Esophagus (tissue), 2 donors: ENCODE measurements at regions not wholly inside any gene's neighbourhood (a gene's known extent, or its start where the extent isn't known, plus 50 kb on each side); places are given as distances from the start of the nearest gene placed in this dataset.

Experiments used
- H3K27ac ChIP-seq, 2 donors: one replicate each; pipeline ENCODE4 v1.5.1; 2013; ENCODE audit warnings: low read depth in 2 of 2, mild to moderate bottlenecking in 2 of 2, inconsistent platforms in 1 of 2, low read length in 1 of 2, moderate library complexity in 1 of 2
- H3K27me3 ChIP-seq, 2 donors: one replicate each; pipeline ENCODE4 v1.6.1; 2013; ENCODE audit warnings: low read length in 2 of 2, control low read depth in 1 of 2, mild to moderate bottlenecking in 1 of 2; ENCODE audit not compliant: insufficient read depth in 2 of 2, control insufficient read depth in 1 of 2
- H3K36me3 ChIP-seq, 2 donors: one replicate each; pipeline ENCODE4 v1.6.1; 2013; ENCODE audit warnings: low read length in 1 of 2; ENCODE audit not compliant: control insufficient read depth in 2 of 2, insufficient read depth in 2 of 2
- H3K4me1 ChIP-seq, 2 donors: one replicate each; pipeline ENCODE4 v1.6.1; 2013; ENCODE audit warnings: low read length in 1 of 2; ENCODE audit not compliant: control insufficient read depth in 2 of 2, insufficient read depth in 2 of 2
- H3K4me3 ChIP-seq, 2 donors: one replicate each; pipeline ENCODE4 v1.5.1; 2013; ENCODE audit warnings: low read length in 2 of 2, mild to moderate bottlenecking in 2 of 2, low read depth in 1 of 2, moderate library complexity in 1 of 2
- H3K9me3 ChIP-seq, 2 donors: one replicate each; pipeline ENCODE4 v1.6.1; 2013; ENCODE audit warnings: mild to moderate bottlenecking in 2 of 2, low read depth in 1 of 2, low read length in 1 of 2, moderate library complexity in 1 of 2; ENCODE audit not compliant: control insufficient read depth in 2 of 2, insufficient read depth in 1 of 2
- WGBS, 2 donors: extraction: QIAGEN DNeasy Blood & Tissue Kit; methylation state at CpG; one replicate each; pipeline ENCODE4 v1.1.7; 2013; 5-methylcytosine and 5-hydroxymethylcytosine counted together
- donor health status: healthy with polysubstance abuse.
- donor health status: Bipolar disorder and iron deficiency.

DNA sequence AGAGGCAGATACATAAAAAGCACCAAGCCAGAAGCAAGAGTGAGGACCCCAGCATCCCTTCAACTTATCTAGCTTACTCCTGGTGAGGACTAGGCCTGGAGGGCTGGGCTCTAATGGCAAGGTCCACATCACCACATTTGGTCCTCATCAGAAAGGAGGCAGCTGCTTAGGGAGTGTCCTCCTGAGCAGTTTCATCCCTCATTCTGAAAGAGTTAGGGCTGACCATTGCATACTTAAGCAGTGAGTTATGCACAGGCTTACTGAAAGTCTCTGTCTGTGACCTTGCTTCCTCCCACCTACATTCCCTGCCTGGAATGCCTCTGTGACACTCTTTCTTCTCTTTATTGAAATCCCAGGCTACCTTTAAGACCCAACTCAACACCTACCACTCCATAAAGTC is 301.8 kb upstream of the ACVR2A start:
- Histone ChIP-seq H3K27ac (no peak overlapping the region), H3K4me3 (no peak overlapping the region), H3K4me1 (peaks cover 0 to 3% of the 10 kb centered on the region in 2 donors), H3K9me3 (no peaks in the 10 kb centered on the region), H3K27me3 (no peaks in the 10 kb centered on the region), H3K36me3 (no peaks in the 10 kb centered on the region)

DNA sequence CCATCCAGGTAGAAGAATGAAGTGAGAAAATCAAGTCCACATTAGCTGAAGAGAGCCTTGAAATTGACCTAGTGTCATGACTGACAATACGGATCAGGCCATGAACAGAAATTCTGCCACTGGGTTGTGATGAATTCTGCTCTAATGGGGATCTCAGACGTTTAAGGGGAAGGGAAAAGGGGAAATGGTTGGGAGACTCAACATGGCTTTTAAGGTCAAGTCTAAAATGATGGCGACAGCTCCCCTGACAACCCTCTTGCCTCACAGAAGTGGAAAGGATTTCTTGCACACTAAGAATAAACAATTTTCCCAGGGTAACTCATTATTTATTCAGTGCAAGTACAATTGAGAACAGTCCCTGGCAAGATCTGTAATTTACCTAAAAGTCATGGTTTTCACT is 302.5 kb upstream of the ACVR2A start:
- Histone ChIP-seq H3K27ac (no peak overlapping the region), H3K27me3 (no peaks in the 10 kb centered on the region), H3K4me1 (peaks cover 0 to 3% of the 10 kb centered on the region in 2 donors), H3K9me3 (no peaks in the 10 kb centered on the region), H3K4me3 (no peak overlapping the region), H3K36me3 (no peaks in the 10 kb centered on the region)
- WGBS, 2 donors: 70 to 73% methylated on average over 3 of the region's 3 CpGs

DNA sequence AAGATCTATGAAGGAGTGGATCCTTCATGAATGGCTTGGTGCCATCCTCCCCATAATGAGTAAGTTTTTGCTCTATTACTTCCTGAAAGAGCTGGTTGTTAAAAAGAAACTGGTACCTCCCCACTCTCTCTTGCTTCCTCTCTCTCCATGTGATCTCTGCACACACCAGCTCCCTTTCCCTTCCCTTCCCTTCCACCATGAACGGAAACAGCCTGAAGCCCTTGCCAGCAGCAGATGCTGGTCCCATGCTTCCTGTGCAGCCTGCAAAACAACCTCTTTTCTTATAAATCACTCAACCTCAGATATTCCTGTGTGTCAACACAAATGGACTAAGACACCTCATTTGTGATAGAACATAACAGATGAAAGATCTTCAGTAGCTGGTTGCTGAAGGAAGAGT is 303.5 kb upstream of the ACVR2A start:
- Histone ChIP-seq H3K4me3 (no peak overlapping the region), H3K4me1 (peaks cover 0 to 3% of the 10 kb centered on the region in 2 donors), H3K36me3 (no peaks in the 10 kb centered on the region), H3K27me3 (no peaks in the 10 kb centered on the region), H3K9me3 (no peaks in the 10 kb centered on the region), H3K27ac (no peak overlapping the region)
- WGBS, 2 donors: 76 to 87% methylated on average over 1 of the region's 1 CpG

DNA sequence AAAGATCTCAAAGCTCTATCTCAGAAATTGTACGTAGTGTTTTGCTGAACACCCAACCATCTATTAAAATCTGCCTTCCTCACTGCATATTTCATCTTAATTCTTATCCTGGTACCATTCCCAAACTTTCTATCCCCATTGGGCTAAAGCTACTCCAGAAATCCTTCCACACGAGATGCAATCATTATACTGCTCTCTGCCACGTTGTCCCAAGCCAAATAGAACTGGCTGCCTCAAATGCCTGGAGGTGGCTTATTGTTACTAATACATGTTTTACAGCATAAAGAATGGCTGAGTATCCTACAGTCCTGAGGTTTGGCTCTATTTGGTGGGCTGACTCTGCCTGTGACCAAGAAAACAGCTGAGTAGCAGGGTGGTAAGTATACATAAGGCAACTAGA is 306.0 kb upstream of the ACVR2A start:
- Histone ChIP-seq H3K36me3 (no peaks in the 10 kb centered on the region), H3K27me3 (no peaks in the 10 kb centered on the region), H3K27ac (no peak overlapping the region), H3K4me1 (peaks cover 0 to 3% of the 10 kb centered on the region in 2 donors), H3K4me3 (no peak overlapping the region), H3K9me3 (no peaks in the 10 kb centered on the region)
- WGBS, 2 donors: 51 to 58% methylated on average over 3 of the region's 3 CpGs

DNA sequence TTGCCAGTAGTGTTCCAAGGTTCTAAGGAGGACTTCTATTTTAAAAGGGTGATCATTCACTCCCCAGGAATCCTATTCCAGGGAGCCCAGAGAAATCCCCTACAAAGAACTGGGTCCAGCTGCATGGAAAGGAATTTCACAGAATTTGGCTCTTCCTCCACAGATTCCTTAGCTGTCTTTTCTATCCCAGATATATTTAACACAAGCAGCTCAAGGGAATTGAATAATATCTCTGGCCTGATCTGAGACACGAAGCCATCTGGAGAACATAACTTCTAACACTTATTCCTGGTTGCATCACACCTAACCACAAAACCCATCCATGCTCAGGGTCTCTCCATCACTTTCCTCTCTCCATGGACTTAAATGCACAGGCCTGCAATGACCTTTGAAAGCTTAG is 306.7 kb upstream of the ACVR2A start:
- Histone ChIP-seq H3K4me1 (peaks cover 0 to 3% of the 10 kb centered on the region in 2 donors), H3K9me3 (no peaks in the 10 kb centered on the region), H3K27me3 (no peaks in the 10 kb centered on the region), H3K4me3 (no peak overlapping the region), H3K27ac (no peak overlapping the region), H3K36me3 (no peaks in the 10 kb centered on the region)
- 45 to 59% methylated on average over 1 of the region's 1 CpG for WGBS, 2 donors

DNA sequence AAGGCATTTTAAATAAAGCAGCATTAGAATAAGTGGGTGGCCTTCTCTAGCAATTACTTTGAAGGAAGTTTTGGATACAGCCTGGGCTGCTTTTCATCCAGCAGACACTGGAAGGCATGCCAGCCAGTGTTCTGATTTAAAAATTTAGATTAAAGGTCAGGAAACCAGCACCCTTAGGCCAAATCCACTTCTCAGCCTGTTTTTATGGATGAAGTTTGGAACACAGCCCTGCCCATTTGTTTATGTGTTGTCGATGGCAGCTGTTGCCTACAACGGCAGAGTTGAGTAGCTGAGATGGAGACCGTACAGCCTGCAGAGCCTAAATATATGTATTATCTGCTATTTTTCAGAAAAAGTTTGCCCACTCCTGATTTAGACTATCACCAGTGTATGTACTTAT is 313.6 kb upstream of the ACVR2A start:
- WGBS, 2 donors: 55 to 66% methylated on average over 3 of the region's 3 CpGs
- no peak overlapping the region for H3K4me3 ChIP-seq
- H3K4me1 ChIP-seq: no peaks in the 10 kb centered on the region
- H3K9me3 ChIP-seq: no peaks in the 10 kb centered on the region
- no peak overlapping the region for H3K27ac ChIP-seq
- no peaks in the 10 kb centered on the region for H3K36me3 ChIP-seq
- H3K27me3 ChIP-seq: no peaks in the 10 kb centered on the region

DNA sequence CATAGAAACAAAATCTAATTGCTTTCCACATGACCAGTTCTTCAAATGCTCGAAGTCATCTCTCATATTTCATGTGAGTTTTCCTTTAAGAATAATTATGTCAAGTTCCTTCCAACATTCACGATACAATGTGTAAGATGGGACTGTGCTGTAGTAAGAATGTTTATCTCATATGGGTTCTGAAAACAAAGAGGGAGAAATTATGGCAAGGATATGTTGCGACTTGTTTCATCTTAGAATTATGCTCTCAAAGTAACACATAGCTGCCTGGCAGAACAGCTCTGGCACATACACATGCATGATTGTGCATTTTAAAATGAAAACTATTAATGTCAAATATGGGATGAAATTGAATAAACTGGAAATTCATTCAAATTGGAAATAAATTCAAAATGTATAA is 314.8 kb upstream of the ACVR2A start:
- no peaks in the 10 kb centered on the region for H3K36me3 ChIP-seq
- no peaks in the 10 kb centered on the region for H3K9me3 ChIP-seq
- 58 to 64% methylated on average over 3 of the region's 3 CpGs for WGBS, 2 donors
- no peak overlapping the region for H3K4me3 ChIP-seq
- H3K27me3 ChIP-seq: no peaks in the 10 kb centered on the region
- H3K27ac ChIP-seq: no peak overlapping the region
- no peaks in the 10 kb centered on the region for H3K4me1 ChIP-seq

DNA sequence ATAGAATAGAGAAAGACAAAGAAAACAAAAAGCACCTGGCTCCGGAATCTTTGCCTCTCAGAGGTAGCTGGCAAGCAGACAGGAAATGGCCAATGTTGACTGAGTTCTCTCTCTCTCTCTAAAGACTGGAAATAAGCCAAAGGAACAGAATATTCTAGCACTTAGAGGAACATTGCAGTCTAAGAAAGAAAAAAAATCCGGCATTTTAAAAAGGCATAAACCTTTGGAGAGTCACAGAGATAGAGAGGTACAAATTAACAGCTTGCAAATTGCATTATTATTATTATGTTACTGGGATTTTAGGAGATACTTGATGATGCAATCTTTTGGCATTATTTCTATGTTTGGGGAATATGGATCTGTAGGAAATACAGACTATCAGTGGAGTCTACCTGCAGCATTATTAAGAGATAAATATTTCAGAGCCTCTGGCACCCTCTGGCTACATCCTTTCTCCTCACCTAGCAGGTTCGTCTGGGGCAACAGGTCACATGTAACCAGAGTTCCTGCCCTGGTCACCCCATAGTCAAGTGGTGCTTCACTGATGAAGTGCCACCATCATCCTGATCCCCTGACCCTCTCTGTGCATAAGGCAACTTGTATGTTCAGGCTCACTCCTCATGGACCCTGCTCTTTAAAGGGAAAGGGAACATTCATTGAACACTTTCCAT is 318.9 kb upstream of the ACVR2A start:
- 14 to 25% methylated on average over 3 of the region's 3 CpGs for WGBS, 2 donors
- no peak overlapping the region for H3K4me3 ChIP-seq
- no peaks in the 10 kb centered on the region for H3K36me3 ChIP-seq
- H3K9me3 ChIP-seq: no peaks in the 10 kb centered on the region
- H3K27ac ChIP-seq: no peak overlapping the region
- H3K27me3 ChIP-seq: no peaks in the 10 kb centered on the region
- no peaks in the 10 kb centered on the region for H3K4me1 ChIP-seq

DNA sequence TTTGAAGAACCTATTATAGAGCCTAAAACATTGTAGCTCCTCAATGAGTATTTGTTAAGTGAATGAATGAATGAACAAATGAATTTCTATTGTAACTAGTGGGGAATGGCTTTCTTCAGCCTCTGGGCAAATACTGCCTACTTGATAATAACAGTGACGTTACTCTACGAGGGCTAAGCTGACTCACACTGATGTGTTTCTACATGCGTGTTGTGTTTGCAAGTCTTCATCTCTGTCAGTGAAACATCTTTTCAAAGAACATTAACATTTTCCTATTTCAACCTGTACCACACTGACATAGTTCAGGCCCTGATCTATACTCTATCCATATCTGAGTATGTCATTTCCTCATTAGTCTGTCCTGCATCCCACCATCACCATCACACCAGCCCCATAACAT is 319.9 kb upstream of the ACVR2A start:
- Histone ChIP-seq H3K4me3 (no peak overlapping the region), H3K4me1 (no peaks in the 10 kb centered on the region), H3K27ac (no peak overlapping the region), H3K9me3 (no peaks in the 10 kb centered on the region), H3K36me3 (no peaks in the 10 kb centered on the region), H3K27me3 (no peaks in the 10 kb centered on the region)
- WGBS, 2 donors: 56 to 58% methylated on average over 3 of the region's 3 CpGs

DNA sequence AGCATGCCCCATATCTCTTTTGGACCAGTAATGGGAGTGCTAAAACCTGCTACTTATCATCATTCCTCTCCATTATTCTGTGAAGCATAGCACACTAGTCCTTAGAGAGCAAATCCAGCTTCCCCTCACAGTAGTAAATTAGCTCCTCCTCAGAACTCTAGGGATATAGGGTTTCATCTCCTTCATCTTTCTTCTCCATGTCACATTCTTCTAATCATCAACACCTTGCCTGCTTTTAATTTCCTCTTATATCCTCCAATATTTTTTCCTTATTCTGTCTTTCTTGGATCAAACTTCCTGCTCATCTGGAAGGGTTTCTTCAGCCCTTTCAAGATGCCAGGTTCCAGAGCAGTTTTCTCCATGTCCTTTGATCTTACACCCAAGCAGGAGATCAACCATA is 321.4 kb upstream of the ACVR2A start:
- no peaks in the 10 kb centered on the region for H3K27me3 ChIP-seq
- H3K4me3 ChIP-seq: no peak overlapping the region
- no peaks in the 10 kb centered on the region for H3K4me1 ChIP-seq
- no peak overlapping the region for H3K27ac ChIP-seq
- no peaks in the 10 kb centered on the region for H3K9me3 ChIP-seq
- no peaks in the 10 kb centered on the region for H3K36me3 ChIP-seq
